H9 (cell line): ENCODE measurements at regions not wholly inside any gene's neighbourhood (a gene's known extent, or its start where the extent isn't known, plus 50 kb on each side); places are given as distances from the start of the nearest gene placed in this dataset.

Experiments
- DNase-seq: peaks from one replicate; pipeline ENCODE4 v3.0.0-alpha.2; 2017
- H2AFZ ChIP-seq: one replicate; pipeline ENCODE4 v1.6.1; 2013; ENCODE audit warnings: mild to moderate bottlenecking, low read length, control low read depth, moderate library complexity
- H2AK5ac ChIP-seq: 2 replicates; pipeline ENCODE4 v1.6.1; 2013; ENCODE audit warnings: low read length, control low read depth, mixed read lengths; ENCODE audit not compliant: insufficient read length
- H2BK120ac ChIP-seq: one replicate; pipeline ENCODE4 v1.6.1; 2013; ENCODE audit warnings: low read depth, mild to moderate bottlenecking, low read length, control low read depth, inconsistent platforms; ENCODE audit not compliant: poor library complexity, severe bottlenecking
- H2BK12ac ChIP-seq: 2 replicates; pipeline ENCODE4 v1.6.1; 2013; ENCODE audit warnings: low read length, control low read depth, mixed read lengths, low read depth; ENCODE audit not compliant: insufficient read length
- H2BK15ac ChIP-seq: 2 replicates; pipeline ENCODE4 v1.6.1; 2013; ENCODE audit warnings: low read depth, low read length, control low read depth
- H2BK20ac ChIP-seq: one replicate; pipeline ENCODE4 v1.6.1; 2013; ENCODE audit warnings: low read depth, mild to moderate bottlenecking, low read length, control low read depth, inconsistent platforms; ENCODE audit not compliant: poor library complexity, severe bottlenecking
- H2BK5ac ChIP-seq: 2 replicates; pipeline ENCODE4 v1.6.1; 2013; ENCODE audit warnings: low read length, control low read depth, mixed read lengths; ENCODE audit not compliant: insufficient read length
- H3K14ac ChIP-seq: 2 replicates; pipeline ENCODE4 v1.6.1; 2013; ENCODE audit warnings: low read length, control low read depth; ENCODE audit not compliant: insufficient read depth
- H3K18ac ChIP-seq: 2 replicates; pipeline ENCODE4 v1.6.1; 2013; ENCODE audit warnings: low read depth, mild to moderate bottlenecking, mixed read lengths, low read length, control low read depth; ENCODE audit not compliant: insufficient read length
- H3K23ac ChIP-seq: 2 replicates; pipeline ENCODE4 v1.6.1; 2013; ENCODE audit warnings: low read length, control low read depth, mixed read lengths, low read depth; ENCODE audit not compliant: insufficient read length
- H3K23me2 ChIP-seq: 2 replicates; pipeline ENCODE4 v1.6.1; 2013; ENCODE audit warnings: low read depth, mild to moderate bottlenecking, mixed read lengths, low read length, control low read depth; ENCODE audit not compliant: insufficient read length, poor library complexity, severe bottlenecking
- H3K27ac ChIP-seq: 2 replicates; pipeline ENCODE4 v1.5.1; 2013; ENCODE audit warnings: low read length, control low read depth, mixed read lengths, low read depth; ENCODE audit not compliant: insufficient read length
- H3K27me3 ChIP-seq: 2 replicates; pipeline ENCODE4 v1.6.1; 2013; ENCODE audit warnings: low read length, control low read depth, inconsistent platforms; ENCODE audit not compliant: insufficient read depth
- H3K4ac ChIP-seq: 2 replicates; pipeline ENCODE4 v1.6.1; 2013; ENCODE audit warnings: low read depth, mild to moderate bottlenecking, control low read depth, inconsistent platforms, low read length, moderate library complexity
- H3K4me1 ChIP-seq: 2 replicates; pipeline ENCODE4 v1.6.1; 2013; ENCODE audit warnings: low read length, control low read depth, inconsistent platforms; ENCODE audit not compliant: insufficient read depth
- H3K4me2 ChIP-seq: 2 replicates; pipeline ENCODE4 v1.6.1; 2013; ENCODE audit warnings: low read length, control low read depth, mixed read lengths; ENCODE audit not compliant: insufficient read length, insufficient read depth
- H3K56ac ChIP-seq: 2 replicates; pipeline ENCODE4 v1.6.1; 2013; ENCODE audit warnings: low read depth, mild to moderate bottlenecking, mixed read lengths, low read length, control low read depth; ENCODE audit not compliant: insufficient read length
- H3K79me1 ChIP-seq: 2 replicates; pipeline ENCODE4 v1.6.1; 2013; ENCODE audit warnings: low read depth, mild to moderate bottlenecking, moderate library complexity, low read length, control low read depth, inconsistent platforms; ENCODE audit not compliant: insufficient read depth, poor library complexity, severe bottlenecking
- H3K79me2 ChIP-seq: 2 replicates; pipeline ENCODE4 v1.6.1; 2013; ENCODE audit warnings: low read length, control low read depth, inconsistent platforms; ENCODE audit not compliant: insufficient read depth
- H3K9ac ChIP-seq: 2 replicates; pipeline ENCODE4 v1.6.1; 2013; ENCODE audit warnings: low read length, control low read depth, mixed read lengths; ENCODE audit not compliant: insufficient read length; ENCODE audit errors: extremely low read depth
- H3K9me3 ChIP-seq: one replicate; pipeline ENCODE4 v1.6.1; 2013; ENCODE audit warnings: low read depth, low read length, inconsistent platforms; ENCODE audit not compliant: control insufficient read depth
- H3T11ph ChIP-seq: one replicate; pipeline ENCODE4 v1.6.1; 2013; ENCODE audit warnings: mild to moderate bottlenecking, low read length, control low read depth, inconsistent platforms
- H4K20me1 ChIP-seq: one replicate; pipeline ENCODE4 v1.6.1; 2013; ENCODE audit not compliant: control insufficient read depth, insufficient read length, insufficient read depth
- H4K5ac ChIP-seq: 2 replicates; pipeline ENCODE4 v1.6.1; 2013; ENCODE audit warnings: low read depth, mild to moderate bottlenecking, mixed read lengths, low read length, control low read depth; ENCODE audit not compliant: insufficient read length
- H4K8ac ChIP-seq: replicated peaks from 2 replicates; pipeline ENCODE4 v1.6.1; 2013; ENCODE audit warnings: low read length, control low read depth, mixed read lengths, low read depth; ENCODE audit not compliant: insufficient read length
- H4K91ac ChIP-seq: 2 replicates; pipeline ENCODE4 v1.6.1; 2013; ENCODE audit warnings: low read depth, mild to moderate bottlenecking, moderate library complexity, mixed read lengths, low read length, control low read depth; ENCODE audit not compliant: insufficient read length
- H3K27ac Mint-ChIP-seq, 3 experiments: 2 replicates in 2 of 3; 3 replicates in 1 of 3; pipeline ENCODE4 v1.8.0; 2020 to 2021; ENCODE audit warnings: mixed read lengths in 3 of 3, mild to moderate bottlenecking in 1 of 3, moderate library complexity in 1 of 3
- H3K27me3 Mint-ChIP-seq: 2 replicates; pipeline ENCODE4 v1.8.0; 2021; ENCODE audit warnings: low read depth, mild to moderate bottlenecking, moderate library complexity, mixed read lengths
- H3K36me3 Mint-ChIP-seq, 3 experiments: 2 replicates in 2 of 3; 3 replicates in 1 of 3; pipeline ENCODE4 v1.8.0; 2020 to 2021; ENCODE audit warnings: low read depth in 3 of 3, mixed read lengths in 3 of 3; ENCODE audit not compliant: insufficient read depth in 1 of 3
- H3K4me1 Mint-ChIP-seq, 2 experiments: 2 replicates each; pipeline ENCODE4 v1.8.0; 2020; ENCODE audit warnings: mixed read lengths in 2 of 2
- H3K4me3 Mint-ChIP-seq, 2 experiments: 2 replicates in 1 of 2; 3 replicates in 1 of 2; pipeline ENCODE4 v1.8.0; 2020 to 2021; ENCODE audit warnings: mild to moderate bottlenecking in 2 of 2, mixed read lengths in 2 of 2, moderate library complexity in 1 of 2
- H3K9me3 Mint-ChIP-seq, 2 experiments: 2 replicates in 1 of 2; 3 replicates in 1 of 2; pipeline ENCODE4 v1.8.0; 2020; ENCODE audit warnings: mild to moderate bottlenecking in 2 of 2, mixed read lengths in 2 of 2, moderate library complexity in 1 of 2
- CTCF ChIP-seq: fragments of 200-600 bp; sonication (generic); conservative IDR thresholded peaks from 3 replicates; pipeline ENCODE4 v1.8.0; 2021; ENCODE audit warnings: antibody characterized with exemption, mild to moderate bottlenecking
- WGBS: extraction: QIAGEN DNeasy Blood & Tissue Kit; methylation state at CpG from one replicate; pipeline ENCODE4 v1.1.7; 2013; ENCODE audit warnings: missing lambda C conversion rate, low lambda C conversion rate, mixed read lengths; ENCODE audit not compliant: insufficient read length; ENCODE audit errors: extremely low coverage; 5-methylcytosine and 5-hydroxymethylcytosine counted together

- Histone ChIP-seq H4K20me1 (no peaks in the 10 kb centered on the region), H3K14ac (no peak overlapping the region), H2AK5ac (no peak overlapping the region), H4K91ac (no peak overlapping the region), H4K8ac (no peak overlapping the region), H3K9ac (no peak overlapping the region), H3K79me1 (no peaks in the 10 kb centered on the region), H2BK12ac (no peak overlapping the region), H3K27me3 (no peaks in the 10 kb centered on the region), H2BK5ac (no peak overlapping the region), H3K9me3 (peaks cover 60% of the 10 kb centered on the region), H2AFZ (no peak overlapping the region), H3K79me2 (no peaks in the 10 kb centered on the region), H3K4me2 (no peak overlapping the region), H3K18ac (no peak overlapping the region), H3K56ac (no peak overlapping the region), H2BK15ac (no peak overlapping the region), H3K4ac (no peak overlapping the region), H2BK120ac (no peak overlapping the region), H4K5ac (no peak overlapping the region), H3K4me1 (no peaks in the 10 kb centered on the region), H3T11ph (no peak overlapping the region), H2BK20ac (no peak overlapping the region), H3K23me2 (no peaks in the 10 kb centered on the region), H3K23ac (no peak overlapping the region), H3K27ac (no peak overlapping the region)
- H3K27ac Mint-ChIP-seq: no peak overlapping the region
- H3K4me3 Mint-ChIP-seq: no peak overlapping the region
- peaks cover 0 to 11% (median 0%) of the 10 kb centered on the region in 3 experiments; a peak in 6 of 7 replicates for H3K36me3 Mint-ChIP-seq
- no peaks in the 10 kb centered on the region for H3K4me1 Mint-ChIP-seq
- peaks cover 91 to 95% of the 10 kb centered on the region in 2 experiments for H3K9me3 Mint-ChIP-seq
- H3K27me3 Mint-ChIP-seq: no peaks in the 10 kb centered on the region
- no peak for TF ChIP-seq CTCF
- WGBS: no CpG with 5 or more reads among the region's 2 CpGs
- no peak for DNase-seq
These were observed 566.6 kb downstream of the GOLGA6L6 start for GRCh38 chr15:19974998-19975397.
